Brain microvascular endothelial cell (primary cell): ENCODE measurements at regions not wholly inside any gene's neighbourhood (a gene's known extent, or its start where the extent isn't known, plus 50 kb on each side); places are given as distances from the start of the nearest gene placed in this dataset.

ENCODE experiments used
- DNase-seq: peaks from one replicate; pipeline ENCODE4 v3.0.0-alpha.2; 2020
- H3K27ac ChIP-seq: fragments of 250-450 bp; sonication (Bioruptor Pico); 2 replicates; pipeline ENCODE4 v1.5.1; 2020; ENCODE audit warnings: mild to moderate bottlenecking, moderate library complexity
- H3K27me3 ChIP-seq: fragments of 250-450 bp; sonication (Bioruptor Pico); replicated peaks from 2 replicates; pipeline ENCODE4 v1.5.1; 2020; ENCODE audit warnings: mild to moderate bottlenecking
- H3K36me3 ChIP-seq: fragments of 250-450 bp; sonication (Bioruptor Pico); replicated peaks from 2 replicates; pipeline ENCODE4 v1.5.1; 2020; ENCODE audit warnings: mild to moderate bottlenecking
- H3K4me3 ChIP-seq: 2 replicates; pipeline ENCODE4 v1.5.1; 2011; ENCODE audit warnings: low read depth, mild to moderate bottlenecking, control low read depth, low read length, moderate library complexity
- CTCF ChIP-seq: IDR thresholded peaks from 2 replicates; pipeline ENCODE4 v1.5.1; 2011; ENCODE audit warnings: low read depth, mild to moderate bottlenecking, moderate library complexity, low read length, control low read depth, inconsistent platforms; ENCODE audit errors: missing control alignments
- in situ Hi-C: cut with HindIII; loops from 2 replicates; pipeline ENCODE4 v1.10.0; 2017; ENCODE audit warnings: low sequenced_read_pairs, low pct_ligation_motif_present

- in situ Hi-C loops: no loop called here
- no peak overlapping the region for H3K27ac ChIP-seq
- H3K4me3 ChIP-seq: no peak overlapping the region
- no peak for TF ChIP-seq CTCF
- H3K36me3 ChIP-seq: no peaks in the 10 kb centered on the region
- no peaks in the 10 kb centered on the region for H3K27me3 ChIP-seq
- no peak for DNase-seq
Observed at GRCh38 chr18:78857314-78858150, 122.1 kb upstream of the SALL3 start.

- TF ChIP-seq CTCF: no peak
- Histone ChIP-seq H3K27ac (no peak overlapping the region), H3K4me3 (no peak overlapping the region), H3K27me3 (no peaks in the 10 kb centered on the region), H3K36me3 (no peaks in the 10 kb centered on the region)
- in situ Hi-C loops: no loop called here
- no peak for DNase-seq
Observed at GRCh38 chr18:78859686-78860085, 119.9 kb upstream of the SALL3 start.

- Histone ChIP-seq H3K4me3 (no peak overlapping the region), H3K36me3 (no peaks in the 10 kb centered on the region), H3K27ac (no peak overlapping the region), H3K27me3 (no peaks in the 10 kb centered on the region)
- TF ChIP-seq CTCF: no peak
- in situ Hi-C loops: no loop called here
- no peak for DNase-seq
Observed at GRCh38 chr18:78860117-78860516, 119.5 kb upstream of the SALL3 start.

GRCh38 chr18:78861116-78861515 lies 118.5 kb upstream of the SALL3 start:
- TF ChIP-seq CTCF: no peak
- no peak overlapping the region for H3K27ac ChIP-seq
- H3K4me3 ChIP-seq: no peak overlapping the region
- no peaks in the 10 kb centered on the region for H3K36me3 ChIP-seq
- in situ Hi-C loops: no loop called here
- DNase-seq: no peak
- no peaks in the 10 kb centered on the region for H3K27me3 ChIP-seq

GRCh38 chr18:78861706-78862105 lies 117.9 kb upstream of the SALL3 start:
- in situ Hi-C loops: no loop called here
- H3K4me3 ChIP-seq: no peak overlapping the region
- no peaks in the 10 kb centered on the region for H3K27me3 ChIP-seq
- TF ChIP-seq CTCF: no peak
- H3K27ac ChIP-seq: no peak overlapping the region
- no peak for DNase-seq
- H3K36me3 ChIP-seq: no peaks in the 10 kb centered on the region

GRCh38 chr18:78862395-78862794 lies 117.2 kb upstream of the SALL3 start:
- no peak overlapping the region for H3K27ac ChIP-seq
- no peaks in the 10 kb centered on the region for H3K27me3 ChIP-seq
- no peak for TF ChIP-seq CTCF
- DNase-seq: no peak
- H3K4me3 ChIP-seq: no peak overlapping the region
- in situ Hi-C loops: no loop called here
- H3K36me3 ChIP-seq: no peaks in the 10 kb centered on the region
